WTC11 (cell line): ENCODE measurements at regions not wholly inside any gene's neighbourhood (a gene's known extent, or its start where the extent isn't known, plus 50 kb on each side); places are given as distances from the start of the nearest gene placed in this dataset.

Experiments used
- ATAC-seq: fragments of 200-7000 bp; cut with Tn5 transposase; 2 replicates; pipeline ENCODE4 v1.10.0; 2021; ENCODE audit warnings: mild to moderate bottlenecking, moderate library complexity
- CTCF ChIA-PET: fragments of 300-600 bp; sonication (Branson Sonifier 250); formaldehyde crosslinking; loops from one replicate; lab custom pipeline; 2021; ENCODE audit warnings: antibody characterized with exemption; lab: Charles Lee
- POLR2A ChIA-PET: fragments of 350-600 bp; sonication (Branson Sonifier 250); formaldehyde crosslinking; loops from one replicate; lab custom pipeline; 2021; ENCODE audit warnings: antibody characterized with exemption; lab: Charles Lee
- DNase-seq: peaks from one replicate; pipeline ENCODE4 v3.0.0; 2021; ENCODE audit warnings: low spot score
- H3K27ac Mint-ChIP-seq: 2 replicates; pipeline ENCODE4 v1.8.0; 2021; ENCODE audit warnings: mixed read lengths
- H3K27me3 Mint-ChIP-seq: 2 replicates; pipeline ENCODE4 v1.8.0; 2021; ENCODE audit warnings: low read depth, mild to moderate bottlenecking, moderate library complexity, mixed read lengths
- H3K36me3 Mint-ChIP-seq: 2 replicates; pipeline ENCODE4 v1.8.0; 2021; ENCODE audit warnings: mixed read lengths
- H3K4me1 Mint-ChIP-seq: 2 replicates; pipeline ENCODE4 v1.8.0; 2022; ENCODE audit warnings: mixed read lengths
- H3K4me3 Mint-ChIP-seq: 2 replicates; pipeline ENCODE4 v1.8.0; 2021; ENCODE audit warnings: mild to moderate bottlenecking, moderate library complexity, mixed read lengths
- H3K9me3 Mint-ChIP-seq: 2 replicates; pipeline ENCODE4 v1.8.0; 2021; ENCODE audit warnings: mixed read lengths
- AFF4 ChIP-seq: sonication (generic); formaldehyde crosslinking; IDR thresholded peaks from 2 replicates; pipeline ENCODE4 v1.8.1; 2023; ENCODE audit warnings: mild to moderate bottlenecking, missing genetic modification reagents, borderline replicate concordance
- CREM ChIP-seq: sonication (generic); formaldehyde crosslinking; IDR thresholded peaks from 2 replicates; pipeline ENCODE4 v1.8.1; 2022; ENCODE audit warnings: mild to moderate bottlenecking, missing genetic modification reagents, moderate library complexity
- ELF4 ChIP-seq: sonication (generic); formaldehyde crosslinking; IDR thresholded peaks from 2 replicates; pipeline ENCODE4 v1.8.1; 2022; ENCODE audit warnings: low read depth, mild to moderate bottlenecking, moderate library complexity, missing genetic modification reagents
- EMX1 ChIP-seq: fragments of 250-450 bp; sonication (Bioruptor Pico); IDR thresholded peaks from 2 replicates; pipeline ENCODE4 v1.8.0; 2021; ENCODE audit warnings: mild to moderate bottlenecking
- ESRRA ChIP-seq: sonication (generic); formaldehyde crosslinking; IDR thresholded peaks from 2 replicates; pipeline ENCODE4 v1.8.1; 2022; ENCODE audit warnings: mild to moderate bottlenecking, missing genetic modification reagents, borderline replicate concordance
- GRHL2 ChIP-seq: fragments of 250-450 bp; sonication (Bioruptor Pico); IDR thresholded peaks from 2 replicates; pipeline ENCODE4 v1.8.0; 2022; ENCODE audit warnings: mild to moderate bottlenecking, moderate library complexity; ENCODE audit not compliant: insufficient replicate concordance, severe bottlenecking
- JUN ChIP-seq: sonication (generic); formaldehyde crosslinking; IDR thresholded peaks from 2 replicates; pipeline ENCODE4 v1.8.0; 2023; ENCODE audit warnings: mild to moderate bottlenecking, missing genetic modification reagents
- MYBL2 ChIP-seq: sonication (generic); formaldehyde crosslinking; IDR thresholded peaks from 2 replicates; pipeline ENCODE4 v1.8.1; 2023; ENCODE audit warnings: mild to moderate bottlenecking, moderate library complexity, missing genetic modification reagents
- PREB ChIP-seq: sonication (generic); formaldehyde crosslinking; IDR thresholded peaks from 2 replicates; pipeline ENCODE4 v1.8.1; 2022; ENCODE audit warnings: mild to moderate bottlenecking, missing genetic modification reagents, moderate library complexity, borderline replicate concordance
- RORB ChIP-seq: fragments of 250-450 bp; sonication (Bioruptor Pico); IDR thresholded peaks from 2 replicates; pipeline ENCODE4 v1.9.0; 2021; ENCODE audit warnings: mild to moderate bottlenecking
- SMAD4 ChIP-seq: sonication (generic); formaldehyde crosslinking; IDR thresholded peaks from 2 replicates; pipeline ENCODE4 v1.8.0; 2022; ENCODE audit warnings: mild to moderate bottlenecking, missing genetic modification reagents
- TCF7 ChIP-seq: sonication (generic); formaldehyde crosslinking; IDR thresholded peaks from 2 replicates; pipeline ENCODE4 v1.8.0; 2022; ENCODE audit warnings: mild to moderate bottlenecking, low read depth, missing genetic modification reagents, moderate library complexity
- TEAD1 ChIP-seq: sonication (generic); formaldehyde crosslinking; IDR thresholded peaks from 2 replicates; pipeline ENCODE4 v1.8.0; 2022; ENCODE audit warnings: mild to moderate bottlenecking, missing genetic modification reagents
- TEAD4 ChIP-seq: sonication (generic); formaldehyde crosslinking; IDR thresholded peaks from 2 replicates; pipeline ENCODE4 v1.8.0; 2022; ENCODE audit warnings: mild to moderate bottlenecking, missing genetic modification reagents
- TP53 ChIP-seq: sonication (generic); formaldehyde crosslinking; IDR thresholded peaks from 2 replicates; pipeline ENCODE4 v1.8.1; 2023; ENCODE audit warnings: mild to moderate bottlenecking, missing genetic modification reagents
- ZMAT4 ChIP-seq: fragments of 250-450 bp; sonication (Bioruptor Pico); IDR thresholded peaks from 2 replicates; pipeline ENCODE4 v1.9.0; 2021; ENCODE audit warnings: mild to moderate bottlenecking
- ZNF232 ChIP-seq: sonication (generic); formaldehyde crosslinking; IDR thresholded peaks from 2 replicates; pipeline ENCODE4 v1.8.0; 2022; ENCODE audit warnings: mild to moderate bottlenecking, missing genetic modification reagents
- ZNF396 ChIP-seq: fragments of 250-450 bp; sonication (Bioruptor Pico); IDR thresholded peaks from 2 replicates; pipeline ENCODE4 v1.8.0; 2021; ENCODE audit warnings: mild to moderate bottlenecking, moderate library complexity, borderline replicate concordance
- ZNF416 ChIP-seq: fragments of 250-450 bp; sonication (Bioruptor Pico); IDR thresholded peaks from 2 replicates; pipeline ENCODE4 v1.9.0; 2021; ENCODE audit warnings: mild to moderate bottlenecking, inconsistent platforms
- ZNF423 ChIP-seq: fragments of 250-450 bp; sonication (Bioruptor Pico); IDR thresholded peaks from 2 replicates; pipeline ENCODE4 v2.1.2; 2022; ENCODE audit warnings: mild to moderate bottlenecking, moderate library complexity
- TF ChIP-seq, protein P1 (sequence below): sonication (generic); formaldehyde crosslinking; IDR thresholded peaks from 2 replicates; pipeline ENCODE4 v1.8.1; 2023; ENCODE audit warnings: mild to moderate bottlenecking, missing genetic modification reagents
- TF ChIP-seq, protein P2 (sequence below): sonication (generic); formaldehyde crosslinking; conservative IDR thresholded peaks from 2 replicates; pipeline ENCODE4 v1.8.1; 2022; ENCODE audit warnings: mild to moderate bottlenecking, missing genetic modification reagents
- TF ChIP-seq, protein P3 (sequence below): fragments of 250-450 bp; sonication (Bioruptor Pico); IDR thresholded peaks from 2 replicates; pipeline ENCODE4 v1.8.0; 2021; ENCODE audit warnings: mild to moderate bottlenecking
- TF ChIP-seq, protein P4 (sequence below): fragments of 250-450 bp; sonication (Bioruptor Pico); IDR thresholded peaks from 2 replicates; pipeline ENCODE4 v1.9.0; 2021; ENCODE audit warnings: mild to moderate bottlenecking, borderline replicate concordance
- TF ChIP-seq, protein P5 (sequence below): sonication (generic); formaldehyde crosslinking; IDR thresholded peaks from 2 replicates; pipeline ENCODE4 v1.8.1; 2022; ENCODE audit warnings: low read depth, mild to moderate bottlenecking, moderate library complexity, missing genetic modification reagents, borderline replicate concordance

DNA sequence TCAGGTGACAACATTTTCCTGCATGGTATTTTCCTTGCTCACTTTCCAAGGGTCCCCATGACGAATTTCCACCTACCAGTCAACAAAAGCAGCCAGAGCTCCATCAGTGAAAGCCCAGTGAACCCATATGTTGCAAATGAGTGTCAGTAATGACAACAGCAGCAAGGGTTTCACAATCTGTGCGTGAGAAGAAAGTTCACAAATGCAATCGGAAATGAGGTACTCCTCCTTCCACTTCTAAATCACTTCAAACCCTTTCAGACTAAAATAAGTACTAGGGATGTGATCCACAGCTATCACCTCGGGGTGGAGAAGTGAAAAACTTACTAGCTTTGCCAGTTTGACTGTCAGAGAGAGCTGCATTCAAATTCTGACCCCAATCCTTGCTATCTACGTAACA lies 55.6 kb upstream of the BET1 start (continued):
- no peak for TF ChIP-seq GRHL2 (CRISPR knock-in tag)
- no peak for TF ChIP-seq ZNF396
- no peak for TF ChIP-seq CREM (CRISPR knock-in tag)
- no peak for TF ChIP-seq MYBL2 (CRISPR knock-in tag)
- no peak for TF ChIP-seq PREB (CRISPR knock-in tag)
- TF ChIP-seq ESRRA, result no peak
- TF ChIP-seq, protein P1, sequence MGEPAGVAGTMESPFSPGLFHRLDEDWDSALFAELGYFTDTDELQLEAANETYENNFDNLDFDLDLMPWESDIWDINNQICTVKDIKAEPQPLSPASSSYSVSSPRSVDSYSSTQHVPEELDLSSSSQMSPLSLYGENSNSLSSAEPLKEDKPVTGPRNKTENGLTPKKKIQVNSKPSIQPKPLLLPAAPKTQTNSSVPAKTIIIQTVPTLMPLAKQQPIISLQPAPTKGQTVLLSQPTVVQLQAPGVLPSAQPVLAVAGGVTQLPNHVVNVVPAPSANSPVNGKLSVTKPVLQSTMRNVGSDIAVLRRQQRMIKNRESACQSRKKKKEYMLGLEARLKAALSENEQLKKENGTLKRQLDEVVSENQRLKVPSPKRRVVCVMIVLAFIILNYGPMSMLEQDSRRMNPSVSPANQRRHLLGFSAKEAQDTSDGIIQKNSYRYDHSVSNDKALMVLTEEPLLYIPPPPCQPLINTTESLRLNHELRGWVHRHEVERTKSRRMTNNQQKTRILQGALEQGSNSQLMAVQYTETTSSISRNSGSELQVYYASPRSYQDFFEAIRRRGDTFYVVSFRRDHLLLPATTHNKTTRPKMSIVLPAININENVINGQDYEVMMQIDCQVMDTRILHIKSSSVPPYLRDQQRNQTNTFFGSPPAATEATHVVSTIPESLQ (CRISPR knock-in tag), result no peak
- TF ChIP-seq, protein P2, sequence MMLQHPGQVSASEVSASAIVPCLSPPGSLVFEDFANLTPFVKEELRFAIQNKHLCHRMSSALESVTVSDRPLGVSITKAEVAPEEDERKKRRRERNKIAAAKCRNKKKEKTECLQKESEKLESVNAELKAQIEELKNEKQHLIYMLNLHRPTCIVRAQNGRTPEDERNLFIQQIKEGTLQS, result no peak
- no peak for TF ChIP-seq AFF4 (CRISPR knock-in tag)

- POLR2A ChIA-PET, result no interaction called here
- Mint-ChIP-seq H3K4me1 (peaks cover 3% of the 10 kb centered on the region; the same call in 1 of the 2 replicates), H3K27me3 (no peaks in the 10 kb centered on the region), H3K27ac (no peak overlapping the region), H3K9me3 (peaks cover 7% of the 10 kb centered on the region), H3K4me3 (no peak overlapping the region), H3K36me3 (no peaks in the 10 kb centered on the region)
- CTCF ChIA-PET, result no interaction called here
- DNase-seq (no peak), ATAC-seq (no peak)
- TF ChIP-seq, protein P3, sequence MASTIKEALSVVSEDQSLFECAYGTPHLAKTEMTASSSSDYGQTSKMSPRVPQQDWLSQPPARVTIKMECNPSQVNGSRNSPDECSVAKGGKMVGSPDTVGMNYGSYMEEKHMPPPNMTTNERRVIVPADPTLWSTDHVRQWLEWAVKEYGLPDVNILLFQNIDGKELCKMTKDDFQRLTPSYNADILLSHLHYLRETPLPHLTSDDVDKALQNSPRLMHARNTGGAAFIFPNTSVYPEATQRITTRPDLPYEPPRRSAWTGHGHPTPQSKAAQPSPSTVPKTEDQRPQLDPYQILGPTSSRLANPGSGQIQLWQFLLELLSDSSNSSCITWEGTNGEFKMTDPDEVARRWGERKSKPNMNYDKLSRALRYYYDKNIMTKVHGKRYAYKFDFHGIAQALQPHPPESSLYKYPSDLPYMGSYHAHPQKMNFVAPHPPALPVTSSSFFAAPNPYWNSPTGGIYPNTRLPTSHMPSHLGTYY (CRISPR knock-in tag), result no peak
- TF ChIP-seq TCF7 (CRISPR knock-in tag) (no peak), ZNF416 (CRISPR knock-in tag) (no peak), SMAD4 (CRISPR knock-in tag) (no peak), ZNF423 (CRISPR knock-in tag) (no peak), TP53 (CRISPR knock-in tag) (no peak), JUN (CRISPR knock-in tag) (no peak), ELF4 (CRISPR knock-in tag) (no peak), ZMAT4 (CRISPR knock-in tag) (no peak), TEAD4 (CRISPR knock-in tag) (no peak), ZNF232 (no peak), RORB (CRISPR knock-in tag) (no peak), EMX1 (no peak), TEAD1 (no peak)
- TF ChIP-seq, protein P4, sequence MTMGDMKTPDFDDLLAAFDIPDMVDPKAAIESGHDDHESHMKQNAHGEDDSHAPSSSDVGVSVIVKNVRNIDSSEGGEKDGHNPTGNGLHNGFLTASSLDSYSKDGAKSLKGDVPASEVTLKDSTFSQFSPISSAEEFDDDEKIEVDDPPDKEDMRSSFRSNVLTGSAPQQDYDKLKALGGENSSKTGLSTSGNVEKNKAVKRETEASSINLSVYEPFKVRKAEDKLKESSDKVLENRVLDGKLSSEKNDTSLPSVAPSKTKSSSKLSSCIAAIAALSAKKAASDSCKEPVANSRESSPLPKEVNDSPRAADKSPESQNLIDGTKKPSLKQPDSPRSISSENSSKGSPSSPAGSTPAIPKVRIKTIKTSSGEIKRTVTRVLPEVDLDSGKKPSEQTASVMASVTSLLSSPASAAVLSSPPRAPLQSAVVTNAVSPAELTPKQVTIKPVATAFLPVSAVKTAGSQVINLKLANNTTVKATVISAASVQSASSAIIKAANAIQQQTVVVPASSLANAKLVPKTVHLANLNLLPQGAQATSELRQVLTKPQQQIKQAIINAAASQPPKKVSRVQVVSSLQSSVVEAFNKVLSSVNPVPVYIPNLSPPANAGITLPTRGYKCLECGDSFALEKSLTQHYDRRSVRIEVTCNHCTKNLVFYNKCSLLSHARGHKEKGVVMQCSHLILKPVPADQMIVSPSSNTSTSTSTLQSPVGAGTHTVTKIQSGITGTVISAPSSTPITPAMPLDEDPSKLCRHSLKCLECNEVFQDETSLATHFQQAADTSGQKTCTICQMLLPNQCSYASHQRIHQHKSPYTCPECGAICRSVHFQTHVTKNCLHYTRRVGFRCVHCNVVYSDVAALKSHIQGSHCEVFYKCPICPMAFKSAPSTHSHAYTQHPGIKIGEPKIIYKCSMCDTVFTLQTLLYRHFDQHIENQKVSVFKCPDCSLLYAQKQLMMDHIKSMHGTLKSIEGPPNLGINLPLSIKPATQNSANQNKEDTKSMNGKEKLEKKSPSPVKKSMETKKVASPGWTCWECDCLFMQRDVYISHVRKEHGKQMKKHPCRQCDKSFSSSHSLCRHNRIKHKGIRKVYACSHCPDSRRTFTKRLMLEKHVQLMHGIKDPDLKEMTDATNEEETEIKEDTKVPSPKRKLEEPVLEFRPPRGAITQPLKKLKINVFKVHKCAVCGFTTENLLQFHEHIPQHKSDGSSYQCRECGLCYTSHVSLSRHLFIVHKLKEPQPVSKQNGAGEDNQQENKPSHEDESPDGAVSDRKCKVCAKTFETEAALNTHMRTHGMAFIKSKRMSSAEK (CRISPR knock-in tag), result no peak
- TF ChIP-seq, protein P5, sequence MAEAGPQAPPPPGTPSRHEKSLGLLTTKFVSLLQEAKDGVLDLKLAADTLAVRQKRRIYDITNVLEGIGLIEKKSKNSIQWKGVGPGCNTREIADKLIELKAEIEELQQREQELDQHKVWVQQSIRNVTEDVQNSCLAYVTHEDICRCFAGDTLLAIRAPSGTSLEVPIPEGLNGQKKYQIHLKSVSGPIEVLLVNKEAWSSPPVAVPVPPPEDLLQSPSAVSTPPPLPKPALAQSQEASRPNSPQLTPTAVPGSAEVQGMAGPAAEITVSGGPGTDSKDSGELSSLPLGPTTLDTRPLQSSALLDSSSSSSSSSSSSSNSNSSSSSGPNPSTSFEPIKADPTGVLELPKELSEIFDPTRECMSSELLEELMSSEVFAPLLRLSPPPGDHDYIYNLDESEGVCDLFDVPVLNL (CRISPR knock-in tag), result no peak
These were observed 56.6 kb upstream of the BET1 start for GRCh38 chr7:94060752-94061151.
